Uterus (tissue), 3 donors: ENCODE measurements at regions not wholly inside any gene's neighbourhood (a gene's known extent, or its start where the extent isn't known, plus 50 kb on each side); places are given as distances from the start of the nearest gene placed in this dataset.

ENCODE experiments used
- DNase-seq, 2 donors: peaks; one replicate each; pipeline ENCODE4 v3.0.0-alpha.2; 2019 to 2020
- H3K27ac ChIP-seq, 2 donors: fragments of 200-600 bp; sonication (generic); 1 replicate in 1 of 2; 2 replicates in 1 of 2; pipeline ENCODE4 v1.5.1; 2016 to 2018
- H3K27me3 ChIP-seq, 2 donors: fragments of 200-600 bp; sonication (generic); one replicate each; pipeline ENCODE4 v1.5.1; 2018 to 2019; ENCODE audit warnings: control low read depth in 1 of 2
- H3K36me3 ChIP-seq, 2 donors: fragments of 200-600 bp; sonication (generic); one replicate each; pipeline ENCODE4 v1.5.1; 2019; ENCODE audit warnings: control low read depth in 1 of 2
- H3K4me1 ChIP-seq, 2 donors: fragments of 200-600 bp; sonication (generic); one replicate each; pipeline ENCODE4 v1.5.1; 2018 to 2019; ENCODE audit warnings: control low read depth in 1 of 2
- H3K4me3 ChIP-seq, 2 donors: fragments of 200-600 bp; sonication (generic); 1 replicate in 1 of 2; 2 replicates in 1 of 2; pipeline ENCODE4 v1.5.1; 2018 to 2019; ENCODE audit warnings: mild to moderate bottlenecking in 1 of 2
- H3K9me3 ChIP-seq, 2 donors: fragments of 200-600 bp; sonication (generic); one replicate each; pipeline ENCODE4 v1.5.1; 2019; ENCODE audit warnings: control low read depth in 1 of 2
- CTCF ChIP-seq, 4 experiments: fragments of 200-600 bp in 2 of 4; fragments of 450-650 bp in 2 of 4; sonication (generic) in 2 of 4; IDR thresholded peaks; one replicate each; pipeline ENCODE4 v1.5.1; 2016 to 2019; ENCODE audit warnings: antibody characterized with exemption in 4 of 4, mild to moderate bottlenecking in 2 of 4, moderate library complexity in 1 of 4
- POLR2A ChIP-seq, 2 donors: fragments of 450-650 bp; IDR thresholded peaks; one replicate each; pipeline ENCODE4 v1.6.1; 2016; ENCODE audit warnings: antibody characterized with exemption in 2 of 2, mild to moderate bottlenecking in 1 of 2, moderate library complexity in 1 of 2
- intact Hi-C: fragments of 100-400 bp; cut with DNase I; formaldehyde crosslinking; loops from one replicate; pipeline ENCODE4 v1.15.1; 2023; ENCODE audit warnings: low total_unique reads
- donor health status: DM: yes; HTN: yes; CAD: no.

GRCh38 chr14:28298156-28298555 lies 468.4 kb upstream of the FOXG1 start:
- Histone ChIP-seq H3K4me1 (no peaks in the 10 kb centered on the region), H3K9me3 (no peaks in the 10 kb centered on the region), H3K27ac (no peak overlapping the region), H3K36me3 (no peaks in the 10 kb centered on the region), H3K4me3 (no peak overlapping the region), H3K27me3 (no peaks in the 10 kb centered on the region)
- no peak for DNase-seq
- TF ChIP-seq CTCF (IDR thresholded peaks at IDR 0.05) (no peak), POLR2A (IDR thresholded peaks at IDR 0.05) (no peak)
- intact Hi-C loops = no loop called here

- no peaks in the 10 kb centered on the region for H3K9me3 ChIP-seq
- DNase-seq = no peak
- intact Hi-C loops = no loop called here
- no peak overlapping the region for H3K27ac ChIP-seq
- no peaks in the 10 kb centered on the region for H3K36me3 ChIP-seq
- no peaks in the 10 kb centered on the region for H3K27me3 ChIP-seq
- TF ChIP-seq CTCF (IDR thresholded peaks at IDR 0.05) (no peak), POLR2A (IDR thresholded peaks at IDR 0.05) (no peak)
- H3K4me3 ChIP-seq = no peak overlapping the region
- no peaks in the 10 kb centered on the region for H3K4me1 ChIP-seq
These were observed 467.4 kb upstream of the FOXG1 start for GRCh38 chr14:28299227-28299626.

GRCh38 chr14:28300356-28300755 lies 466.2 kb upstream of the FOXG1 start:
- Histone ChIP-seq H3K4me3 (no peak overlapping the region), H3K4me1 (no peaks in the 10 kb centered on the region), H3K27ac (no peak overlapping the region), H3K9me3 (no peaks in the 10 kb centered on the region), H3K27me3 (no peaks in the 10 kb centered on the region), H3K36me3 (no peaks in the 10 kb centered on the region)
- no peak for TF ChIP-seq CTCF (IDR thresholded peaks at IDR 0.05)
- TF ChIP-seq POLR2A (IDR thresholded peaks at IDR 0.05) = no peak
- intact Hi-C loops = no loop called here
- no peak for DNase-seq

GRCh38 chr14:28301179-28301578 lies 465.4 kb upstream of the FOXG1 start:
- intact Hi-C loops = no loop called here
- Histone ChIP-seq H3K27ac (no peak overlapping the region), H3K4me3 (no peak overlapping the region), H3K36me3 (no peaks in the 10 kb centered on the region), H3K9me3 (no peaks in the 10 kb centered on the region), H3K4me1 (no peaks in the 10 kb centered on the region), H3K27me3 (no peaks in the 10 kb centered on the region)
- TF ChIP-seq POLR2A (IDR thresholded peaks at IDR 0.05) (no peak), CTCF (IDR thresholded peaks at IDR 0.05) (no peak)
- no peak for DNase-seq

GRCh38 chr14:28303248-28303647 lies 463.3 kb upstream of the FOXG1 start:
- Histone ChIP-seq H3K36me3 (no peaks in the 10 kb centered on the region), H3K27ac (no peak overlapping the region), H3K9me3 (no peaks in the 10 kb centered on the region), H3K4me3 (no peak overlapping the region), H3K4me1 (no peaks in the 10 kb centered on the region), H3K27me3 (no peaks in the 10 kb centered on the region)
- TF ChIP-seq POLR2A (IDR thresholded peaks at IDR 0.05) (no peak), CTCF (IDR thresholded peaks at IDR 0.05) (no peak)
- intact Hi-C loops = no loop called here
- DNase-seq = no peak
